Adrenal gland (tissue), 5 donors: ENCODE measurements at regions not wholly inside any gene's neighbourhood (a gene's known extent, or its start where the extent isn't known, plus 50 kb on each side); places are given as distances from the start of the nearest gene placed in this dataset.

ENCODE experiments used
- CTCF ChIP-seq, 6 experiments: fragments of 450-650 bp in 4 of 6; fragments of 200-600 bp in 2 of 6; sonication (generic) in 1 of 6; IDR thresholded peaks; 1 replicate in 5 of 6; 2 replicates in 1 of 6; pipeline versions ENCODE4 v1.5.1 to v1.8.0; 2016 to 2021; ENCODE audit warnings: antibody characterized with exemption in 6 of 6, mild to moderate bottlenecking in 2 of 6, moderate library complexity in 1 of 6
- POLR2A ChIP-seq, 2 donors: fragments of 450-650 bp; IDR thresholded peaks; one replicate each; pipeline ENCODE4 v1.6.1; 2017; ENCODE audit warnings: antibody characterized with exemption in 2 of 2, mild to moderate bottlenecking in 2 of 2, moderate library complexity in 1 of 2
- donor health status: DM: no; HTN: no; CAD: no.

DNA sequence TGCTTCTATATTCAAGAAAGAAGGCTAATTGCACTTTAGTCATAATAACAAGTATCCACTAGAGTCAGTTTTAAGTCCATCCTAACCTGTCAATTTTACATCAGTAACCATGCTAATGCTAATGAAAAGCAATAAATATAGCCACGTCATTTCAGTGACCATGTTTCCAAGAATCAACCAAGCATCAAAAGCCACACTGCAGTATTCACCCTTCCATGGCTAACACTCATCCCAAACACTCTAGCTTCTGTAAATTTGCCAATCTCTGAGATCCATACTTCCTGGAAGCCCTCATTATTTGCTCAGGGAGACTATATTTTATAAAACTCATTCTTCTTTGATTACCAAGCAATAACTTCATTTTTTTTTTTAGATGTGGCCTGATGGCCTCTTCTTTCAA, 712.0 kb downstream of the CETN3 start:
- TF ChIP-seq CTCF (IDR thresholded peaks at IDR 0.05): no peak
- TF ChIP-seq POLR2A (IDR thresholded peaks at IDR 0.05): no peak
